GM23338 (cell line): ENCODE measurements at regions not wholly inside any gene's neighbourhood (a gene's known extent, or its start where the extent isn't known, plus 50 kb on each side); places are given as distances from the start of the nearest gene placed in this dataset.

ENCODE experiments used
- CREB1 ChIP-seq: fragments of 250-450 bp; sonication (Bioruptor Pico); IDR thresholded peaks from 2 replicates; pipeline ENCODE4 v1.5.0; 2020; ENCODE audit warnings: low read depth, mild to moderate bottlenecking, moderate library complexity
- EZH2 ChIP-seq: fragments of 200-600 bp; sonication (generic); IDR thresholded peaks from one replicate; pipeline ENCODE4 v1.8.0; 2017; ENCODE audit warnings: antibody characterized with exemption, mild to moderate bottlenecking, low read depth; ENCODE audit not compliant: unreplicated experiment
- EZH2phosphoT487 ChIP-seq: fragments of 200-600 bp; sonication (generic); IDR thresholded peaks from one replicate; pipeline ENCODE4 v1.8.1; 2018; ENCODE audit warnings: antibody characterized with exemption; ENCODE audit not compliant: unreplicated experiment
- JUNB ChIP-seq: IDR thresholded peaks from one replicate; pipeline ENCODE4 v1.6.1; 2016; ENCODE audit warnings: antibody characterized with exemption; ENCODE audit not compliant: unreplicated experiment
- POLR2AphosphoS5 ChIP-seq: IDR thresholded peaks from 2 replicates; pipeline ENCODE4 v1.6.1; 2016; ENCODE audit warnings: antibody characterized with exemption, low read depth
- TF ChIP-seq, protein P1 (sequence below), 2 experiments: fragments of 200-600 bp in 1 of 2; sonication (generic) in 1 of 2; conservative IDR thresholded peaks; 2 replicates each; pipeline versions ENCODE4 v1.5.1 to v1.6.1; 2016 to 2017; ENCODE audit warnings: antibody characterized with exemption in 2 of 2, low read depth in 2 of 2, mild to moderate bottlenecking in 2 of 2, moderate library complexity in 1 of 2
- TF ChIP-seq, protein P2 (sequence below): IDR thresholded peaks from 2 replicates; pipeline ENCODE4 v1.6.1; 2016; ENCODE audit warnings: antibody characterized with exemption

DNA sequence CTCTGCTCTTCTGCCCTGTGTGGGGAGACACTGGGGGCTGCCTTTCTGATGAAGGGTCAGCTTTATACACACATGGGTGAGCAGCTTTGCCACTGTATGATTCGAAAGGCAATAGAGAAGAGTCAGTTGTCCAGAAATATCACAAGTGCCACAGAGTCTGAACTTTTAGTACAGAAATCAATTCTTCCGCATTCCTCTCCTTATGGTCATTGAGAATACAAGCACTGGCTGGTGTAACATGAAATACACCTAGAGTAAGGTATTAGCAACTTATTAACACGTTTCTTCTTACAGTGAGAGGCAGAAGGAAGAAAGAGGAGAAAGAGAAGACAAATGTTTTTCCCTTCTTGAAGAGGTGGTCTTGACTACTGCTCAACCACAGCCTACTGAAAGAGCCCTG, 579.2 kb downstream of the ZEB2 start:
- TF ChIP-seq POLR2AphosphoS5 (no peak), EZH2 (no peak), CREB1 (CRISPR knock-in tag) (no peak), EZH2phosphoT487 (no peak), JUNB (no peak)
- TF ChIP-seq, protein P1, sequence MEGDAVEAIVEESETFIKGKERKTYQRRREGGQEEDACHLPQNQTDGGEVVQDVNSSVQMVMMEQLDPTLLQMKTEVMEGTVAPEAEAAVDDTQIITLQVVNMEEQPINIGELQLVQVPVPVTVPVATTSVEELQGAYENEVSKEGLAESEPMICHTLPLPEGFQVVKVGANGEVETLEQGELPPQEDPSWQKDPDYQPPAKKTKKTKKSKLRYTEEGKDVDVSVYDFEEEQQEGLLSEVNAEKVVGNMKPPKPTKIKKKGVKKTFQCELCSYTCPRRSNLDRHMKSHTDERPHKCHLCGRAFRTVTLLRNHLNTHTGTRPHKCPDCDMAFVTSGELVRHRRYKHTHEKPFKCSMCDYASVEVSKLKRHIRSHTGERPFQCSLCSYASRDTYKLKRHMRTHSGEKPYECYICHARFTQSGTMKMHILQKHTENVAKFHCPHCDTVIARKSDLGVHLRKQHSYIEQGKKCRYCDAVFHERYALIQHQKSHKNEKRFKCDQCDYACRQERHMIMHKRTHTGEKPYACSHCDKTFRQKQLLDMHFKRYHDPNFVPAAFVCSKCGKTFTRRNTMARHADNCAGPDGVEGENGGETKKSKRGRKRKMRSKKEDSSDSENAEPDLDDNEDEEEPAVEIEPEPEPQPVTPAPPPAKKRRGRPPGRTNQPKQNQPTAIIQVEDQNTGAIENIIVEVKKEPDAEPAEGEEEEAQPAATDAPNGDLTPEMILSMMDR (conservative IDR thresholded peaks at IDR 0.05; ENCODE audit: low read depth in 2 of 2), result no peak
- TF ChIP-seq, protein P2, sequence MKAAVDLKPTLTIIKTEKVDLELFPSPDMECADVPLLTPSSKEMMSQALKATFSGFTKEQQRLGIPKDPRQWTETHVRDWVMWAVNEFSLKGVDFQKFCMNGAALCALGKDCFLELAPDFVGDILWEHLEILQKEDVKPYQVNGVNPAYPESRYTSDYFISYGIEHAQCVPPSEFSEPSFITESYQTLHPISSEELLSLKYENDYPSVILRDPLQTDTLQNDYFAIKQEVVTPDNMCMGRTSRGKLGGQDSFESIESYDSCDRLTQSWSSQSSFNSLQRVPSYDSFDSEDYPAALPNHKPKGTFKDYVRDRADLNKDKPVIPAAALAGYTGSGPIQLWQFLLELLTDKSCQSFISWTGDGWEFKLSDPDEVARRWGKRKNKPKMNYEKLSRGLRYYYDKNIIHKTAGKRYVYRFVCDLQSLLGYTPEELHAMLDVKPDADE, result no peak
